Stimulated activated CD4-positive, alpha-beta T cell treated with anti-CD3 and anti-CD28 coated beads, Interleukin-4, amount 100 ng/mL, for 24 hours (primary cell): ENCODE measurements at regions not wholly inside any gene's neighbourhood (a gene's known extent, or its start where the extent isn't known, plus 50 kb on each side); places are given as distances from the start of the nearest gene placed in this dataset.
"Not testable (repeated sequence)": the region's sequence is repeated elsewhere in the genome, so short reads cannot be mapped to it uniquely, and the experiment has no call there.

Experiments
- DNase-seq: peaks from one replicate; pipeline ENCODE4 v3.0.0-alpha.2; 2020

DNA sequence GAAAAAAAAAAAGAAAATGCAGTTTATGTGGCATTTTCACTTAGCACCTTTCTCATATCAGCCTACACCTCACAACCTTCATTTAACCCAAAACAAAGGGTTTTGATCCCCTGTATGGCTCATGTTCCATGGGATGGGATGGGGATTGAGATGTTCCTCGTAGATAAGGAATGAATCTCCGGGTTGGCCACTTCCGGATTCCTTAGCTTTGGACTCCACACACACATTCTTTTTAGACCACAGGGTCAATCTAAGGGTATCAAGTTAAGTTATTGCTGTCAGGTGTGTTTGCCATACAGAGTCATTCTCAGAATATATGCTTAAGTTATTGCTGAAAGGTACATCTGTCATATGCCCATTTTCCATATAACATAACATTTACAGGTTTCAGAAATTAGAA lies 301.4 kb upstream of the TGFBR2 start:
- no peak for DNase-seq

DNA sequence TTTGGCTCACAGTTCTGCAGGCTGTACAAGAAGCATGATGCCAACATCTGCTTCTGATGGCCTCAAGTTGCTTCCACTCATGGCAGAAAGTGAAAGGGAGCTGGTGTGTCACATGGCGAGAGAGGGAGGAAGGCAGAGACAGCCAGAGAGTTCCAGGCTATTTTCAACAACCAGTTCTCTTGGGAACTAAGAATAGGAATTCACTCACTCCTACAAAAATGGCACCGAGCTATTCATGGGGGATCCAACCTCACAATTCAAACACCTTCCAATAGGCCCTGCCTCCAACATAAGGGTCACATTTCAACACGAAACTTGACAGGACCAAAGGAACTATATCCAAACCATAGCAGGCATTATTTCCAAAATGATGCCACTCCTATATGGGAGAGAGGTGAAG lies 299.5 kb upstream of the TGFBR2 start:
- DNase-seq, result no peak

- DNase-seq, result no peak
These were observed 298.9 kb upstream of the TGFBR2 start for GRCh38 chr3:30307372-30307950.

GRCh38 chr3:30308131-30308530 lies 298.3 kb upstream of the TGFBR2 start:
- DNase-seq, result no peak

DNA sequence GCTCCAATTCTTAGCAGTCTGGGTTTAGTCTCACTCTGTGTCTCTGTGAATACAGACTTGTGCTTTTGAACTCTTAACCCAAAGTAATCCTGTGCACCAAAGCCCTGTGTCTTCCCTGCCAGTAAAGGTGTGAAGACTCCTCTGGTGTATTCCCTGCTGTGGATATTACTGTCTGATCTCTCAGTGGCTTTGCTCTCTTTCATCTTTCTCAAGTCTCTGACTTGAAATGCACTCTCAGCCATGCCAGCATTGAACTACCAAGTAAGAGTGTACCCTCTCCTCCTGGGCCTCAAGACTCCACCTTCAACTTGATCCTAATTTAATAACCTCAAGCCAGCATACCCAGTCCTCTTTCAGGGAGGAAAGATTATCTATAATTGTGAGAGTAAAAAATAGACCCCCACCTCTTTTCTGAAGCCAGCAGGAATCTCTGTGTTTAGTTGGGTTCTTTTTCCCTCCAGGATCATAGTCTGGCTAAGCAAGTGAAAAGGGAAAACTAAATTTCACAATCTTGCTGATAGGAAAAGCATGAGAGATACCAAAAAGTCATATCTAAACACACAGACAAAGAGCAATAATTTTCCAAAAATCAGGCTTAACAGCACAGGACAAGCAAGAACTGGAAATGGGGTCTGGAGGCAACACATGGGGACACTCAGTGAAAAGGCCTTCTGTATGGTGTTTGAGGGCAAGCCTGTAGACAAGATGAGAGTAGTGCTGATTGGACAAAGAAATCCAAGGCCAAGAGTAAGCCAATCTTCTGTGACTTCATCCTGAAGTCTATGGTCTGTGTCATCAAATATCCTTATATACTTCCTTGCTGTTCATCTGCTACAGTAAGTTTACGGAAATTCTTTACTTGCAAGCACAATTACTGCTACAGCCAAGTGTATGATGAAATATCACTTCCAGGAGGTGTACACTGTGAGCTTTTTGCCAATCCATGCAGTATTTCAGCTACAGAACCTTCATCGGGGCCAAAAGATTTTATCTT lies 296.1 kb upstream of the TGFBR2 start:
- DNase-seq, result no peak

- no peak for DNase-seq
These were observed 294.6 kb upstream of the TGFBR2 start for GRCh38 chr3:30311781-30312180.

DNA sequence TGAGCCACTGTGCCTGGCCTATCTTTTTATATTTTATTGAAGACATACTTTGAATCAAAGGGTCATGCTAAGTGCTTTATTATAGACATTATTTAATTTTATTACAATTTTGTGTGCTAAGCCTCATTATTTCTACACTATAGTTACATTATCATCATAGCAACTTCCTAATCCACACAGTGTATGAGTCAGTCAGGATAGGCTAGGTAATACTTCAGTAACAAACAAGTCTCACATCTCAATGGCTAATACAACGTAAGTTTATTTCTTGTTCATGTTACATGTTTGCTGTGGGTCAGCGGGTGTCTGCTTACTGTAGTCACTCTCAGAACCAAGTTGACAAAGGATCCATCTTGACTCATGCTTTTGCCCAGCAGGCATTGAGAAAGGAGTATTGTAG lies 292.6 kb upstream of the TGFBR2 start:
- DNase-seq, result no peak

- no peak for DNase-seq
These were observed 291.6 kb upstream of the TGFBR2 start for GRCh38 chr3:30314757-30315325.

DNA sequence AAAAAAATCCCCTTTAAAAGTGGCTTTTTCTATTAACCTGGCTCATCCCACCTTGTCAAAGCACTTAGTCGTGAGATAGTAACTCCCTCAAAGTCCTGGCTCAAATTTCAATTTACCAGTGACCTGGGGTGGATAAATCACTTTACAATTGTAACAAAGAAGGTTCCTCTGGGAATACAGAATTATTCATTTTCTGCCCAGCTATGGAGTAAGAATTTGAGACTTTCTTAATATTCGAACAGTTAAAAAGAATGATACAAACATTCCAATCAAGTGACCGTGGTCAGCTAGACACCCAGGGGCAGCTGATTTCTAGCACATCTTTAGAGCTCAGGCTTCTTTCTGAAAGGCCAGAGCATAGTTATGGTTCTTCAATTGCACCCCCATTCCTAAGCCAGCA lies 291.0 kb upstream of the TGFBR2 start:
- DNase-seq, result no peak

DNA sequence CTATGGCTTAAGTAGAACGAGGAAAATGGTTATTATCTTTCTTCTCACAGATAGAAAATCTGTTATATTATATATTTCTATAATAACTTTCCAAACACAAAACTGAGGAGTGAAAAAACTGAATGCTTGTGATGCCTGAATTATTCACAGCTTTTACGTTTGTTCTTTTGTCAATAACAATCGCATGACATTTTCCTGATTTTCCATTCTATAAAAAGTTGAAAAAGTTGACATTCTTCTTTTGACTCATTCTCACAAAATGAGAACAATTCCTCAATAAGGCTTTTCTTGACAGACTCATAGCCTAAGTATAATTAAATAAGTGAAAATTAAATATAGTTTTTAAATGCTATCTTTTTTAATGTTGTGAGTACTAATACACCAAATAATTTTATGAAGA lies 288.8 kb upstream of the TGFBR2 start:
- DNase-seq, result no peak

DNA sequence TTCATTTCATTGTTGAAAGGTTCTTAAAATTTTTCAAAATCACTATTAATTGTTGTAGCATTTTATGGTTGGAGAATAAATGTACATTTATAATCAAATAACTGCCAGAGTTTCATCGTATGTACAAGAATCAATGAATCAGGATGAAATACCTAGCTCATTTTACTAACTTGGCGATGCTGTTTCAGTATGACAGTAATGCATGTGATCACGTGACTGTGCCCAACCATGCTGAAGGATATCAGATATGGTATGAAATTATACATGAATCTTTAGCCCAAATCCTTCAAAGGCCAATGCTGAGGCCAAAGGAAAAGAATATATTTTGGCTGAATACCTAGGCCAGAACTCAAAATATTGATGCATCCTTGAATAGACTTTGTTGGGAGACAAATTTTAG lies 288.3 kb upstream of the TGFBR2 start:
- DNase-seq, result no peak

GRCh38 chr3:30319713-30320112 lies 286.7 kb upstream of the TGFBR2 start:
- peak; percentile 48 for DNase-seq

GRCh38 chr3:30320392-30320791 lies 286.0 kb upstream of the TGFBR2 start:
- DNase-seq, result no peak

- no peak for DNase-seq
These were observed 285.3 kb upstream of the TGFBR2 start for GRCh38 chr3:30321065-30321464.

DNA sequence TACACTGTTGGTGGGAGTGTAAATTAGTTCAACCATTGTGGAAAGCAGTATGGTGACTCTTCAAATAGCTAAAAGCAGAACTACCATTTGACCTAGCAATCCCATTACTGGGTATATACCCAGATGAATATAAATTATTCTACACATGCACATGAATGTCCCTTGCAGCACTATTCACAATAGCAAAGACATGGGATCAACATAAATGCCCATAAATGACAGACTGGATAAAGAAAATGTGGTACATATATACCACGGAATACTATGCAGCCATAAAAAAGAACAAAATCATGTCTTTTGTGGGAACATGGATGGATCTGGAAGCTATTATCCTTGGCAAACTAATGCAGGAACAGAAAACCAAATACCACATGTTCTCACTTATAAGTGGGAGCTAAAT lies 282.8 kb upstream of the TGFBR2 start:
- not testable (repeated sequence) for DNase-seq

GRCh38 chr3:30324587-30324986 lies 281.8 kb upstream of the TGFBR2 start:
- DNase-seq, result no peak

- not testable (repeated sequence) for DNase-seq
These were observed 278.4 kb upstream of the TGFBR2 start for GRCh38 chr3:30327976-30328375.

DNA sequence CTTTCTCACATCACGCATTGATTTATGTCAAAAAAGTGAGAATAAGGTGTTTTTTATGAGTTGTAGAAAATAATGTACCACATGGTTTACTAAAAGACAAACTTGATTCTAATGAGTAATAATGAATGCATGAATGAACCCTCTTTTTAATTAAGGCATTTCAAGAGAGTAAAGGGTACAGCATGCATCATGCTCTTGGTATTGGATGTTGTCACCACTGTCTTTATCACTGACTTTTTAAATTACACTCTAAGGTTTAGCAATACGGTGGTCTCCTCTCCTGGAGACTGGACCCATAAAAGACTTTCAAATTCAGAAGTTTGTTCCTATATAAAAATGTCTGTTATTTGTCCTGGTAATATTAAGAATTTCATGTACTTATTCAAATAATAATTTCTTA lies 277.5 kb upstream of the TGFBR2 start:
- DNase-seq, result not testable (repeated sequence)

- DNase-seq, result no peak
These were observed 274.9 kb upstream of the TGFBR2 start for GRCh38 chr3:30331519-30331918.

GRCh38 chr3:30332196-30333021 lies 274.0 kb upstream of the TGFBR2 start:
- no peak for DNase-seq

- DNase-seq, result no peak
These were observed 273.3 kb upstream of the TGFBR2 start for GRCh38 chr3:30333143-30333542.

DNA sequence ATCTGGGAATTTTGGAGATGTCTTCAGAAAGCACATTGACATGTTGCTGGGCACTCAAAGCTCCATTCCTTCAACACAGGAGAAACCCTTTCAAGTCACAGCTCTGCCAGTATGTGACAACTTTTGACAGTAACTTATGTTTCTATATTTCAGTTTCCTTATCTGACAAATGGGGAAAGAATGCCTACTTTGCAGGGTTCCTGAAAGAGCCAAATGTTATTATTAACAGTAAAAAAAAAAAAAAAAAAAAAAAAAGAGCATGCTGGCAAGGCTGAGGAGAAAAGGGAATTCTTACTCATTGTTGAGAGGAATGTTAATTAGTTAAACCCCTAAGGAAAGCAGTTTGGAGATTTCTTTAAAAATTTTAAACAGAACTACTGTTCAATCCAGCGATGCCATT lies 272.5 kb upstream of the TGFBR2 start:
- no peak for DNase-seq

- DNase-seq, result no peak
These were observed 265.9 kb upstream of the TGFBR2 start for GRCh38 chr3:30340500-30340899.
